Ovary (tissue), 7 donors: ENCODE measurements at regions not wholly inside any gene's neighbourhood (a gene's known extent, or its start where the extent isn't known, plus 50 kb on each side); places are given as distances from the start of the nearest gene placed in this dataset.

Source experiments
- DNase-seq, 5 donors: peaks; one replicate each; pipeline ENCODE4 v3.0.0-alpha.2; 2019 to 2020
- H3K27ac ChIP-seq, 2 donors: fragments of 200-600 bp; one replicate each; pipeline versions ENCODE4 v1.5.1 to v1.8.0; 2019 to 2022
- H3K27me3 ChIP-seq: fragments of 200-600 bp; one replicate; pipeline ENCODE4 v1.8.0; 2022
- H3K36me3 ChIP-seq: fragments of 200-600 bp; sonication (generic); one replicate; pipeline ENCODE4 v1.5.1; 2019
- H3K4me1 ChIP-seq: one replicate; pipeline ENCODE4 v1.8.1; 2013; ENCODE audit warnings: mild to moderate bottlenecking, moderate library complexity; ENCODE audit not compliant: insufficient read depth
- H3K4me3 ChIP-seq: fragments of 200-600 bp; sonication (generic); one replicate; pipeline ENCODE4 v1.5.1; 2017
- H3K9me3 ChIP-seq, 2 donors: fragments of 200-600 bp in 1 of 2; sonication (generic) in 1 of 2; one replicate each; pipeline versions ENCODE4 v1.5.1 to v1.8.1; 2013 to 2019; ENCODE audit warnings: mild to moderate bottlenecking in 1 of 2, moderate library complexity in 1 of 2
- CTCF ChIP-seq, 3 donors: fragments of 450-650 bp in 2 of 3; fragments of 200-600 bp in 1 of 3; IDR thresholded peaks; one replicate each; pipeline versions ENCODE4 v1.5.1 to v1.8.0; 2016 to 2022; ENCODE audit warnings: antibody characterized with exemption in 3 of 3, mild to moderate bottlenecking in 1 of 3
- EP300 ChIP-seq: sonication (generic); formaldehyde crosslinking; IDR thresholded peaks from one replicate; pipeline ENCODE4 v1.6.1; 2017; ENCODE audit warnings: antibody characterized with exemption
- POLR2A ChIP-seq: fragments of 450-650 bp; IDR thresholded peaks from one replicate; pipeline ENCODE4 v1.6.1; 2017; ENCODE audit warnings: antibody characterized with exemption, mild to moderate bottlenecking, moderate library complexity
- WGBS, 3 donors: extraction: QIAGEN DNeasy Blood & Tissue Kit in 1 of 3; methylation state at CpG; one replicate each; pipeline versions ENCODE4 v1.1.5 to v1.1.7; 2013 to 2017; 5-methylcytosine and 5-hydroxymethylcytosine counted together
- intact Hi-C, 4 donors: fragments of 100-400 bp; cut with DNase I; formaldehyde crosslinking; loops; one replicate each; pipeline versions ENCODE4 v1.11.0 to v1.15.1; 2022 to 2023
- donor health status: DM: no; HTN: no; CAD: no; lungs with moderate emphysema.
- donor health status: DM: no; HTN: no; CAD: no.
- donor health status: Bipolar disorder and iron deficiency.
- donor health status: DM: no; HTN: no; CAD: no.
- donor health status: DM: yes; HTN: yes; CAD: no.

GRCh38 chr2:75324141-75324540, 124.8 kb upstream of the TACR1 start:
- H3K27ac ChIP-seq = no peak overlapping the region
- 96 to 97% (median 96%) methylated on average over 2 of the region's 2 CpGs for WGBS, 3 donors
- intact Hi-C loops = no loop called here
- no peak for TF ChIP-seq CTCF (IDR thresholded peaks at IDR 0.05)
- no peak for TF ChIP-seq EP300
- no peak for TF ChIP-seq POLR2A
- H3K36me3 ChIP-seq = no peaks in the 10 kb centered on the region
- H3K9me3 ChIP-seq = no peaks in the 10 kb centered on the region
- DNase-seq = no peak
- no peaks in the 10 kb centered on the region for H3K4me1 ChIP-seq
- H3K27me3 ChIP-seq = no peaks in the 10 kb centered on the region
- no peak overlapping the region for H3K4me3 ChIP-seq

GRCh38 chr2:75321599-75321922, 122.2 kb upstream of the TACR1 start:
- WGBS, 3 donors = 24 to 33% (median 25%) methylated on average over 2 of the region's 2 CpGs
- Histone ChIP-seq H3K9me3 (no peaks in the 10 kb centered on the region), H3K27ac (no peak overlapping the region), H3K4me1 (no peaks in the 10 kb centered on the region), H3K27me3 (no peaks in the 10 kb centered on the region), H3K4me3 (no peak overlapping the region), H3K36me3 (no peaks in the 10 kb centered on the region)
- intact Hi-C loops = no loop called here
- DNase-seq = no peak
- TF ChIP-seq CTCF (IDR thresholded peaks at IDR 0.05) (no peak), EP300 (no peak), POLR2A (no peak)

GRCh38 chr2:75320898-75321598, 121.7 kb upstream of the TACR1 start:
- Histone ChIP-seq H3K9me3 (no peaks in the 10 kb centered on the region), H3K27ac (no peak overlapping the region), H3K4me3 (no peak overlapping the region), H3K27me3 (no peaks in the 10 kb centered on the region), H3K4me1 (no peaks in the 10 kb centered on the region), H3K36me3 (no peaks in the 10 kb centered on the region)
- 60 to 76% (median 70%) methylated on average over 4 of the region's 4 CpGs for WGBS, 3 donors
- intact Hi-C loops = no loop called here
- no peak for TF ChIP-seq EP300
- no peak for TF ChIP-seq CTCF (IDR thresholded peaks at IDR 0.05)
- no peak for TF ChIP-seq POLR2A
- no peak for DNase-seq

GRCh38 chr2:75319951-75320350, 120.6 kb upstream of the TACR1 start:
- H3K36me3 ChIP-seq = no peaks in the 10 kb centered on the region
- no peak overlapping the region for H3K27ac ChIP-seq
- 81 to 89% (median 85%) methylated on average over 2 of the region's 2 CpGs for WGBS, 3 donors
- intact Hi-C loops = no loop called here
- H3K4me3 ChIP-seq = no peak overlapping the region
- H3K9me3 ChIP-seq = no peaks in the 10 kb centered on the region
- TF ChIP-seq POLR2A (no peak), EP300 (no peak), CTCF (IDR thresholded peaks at IDR 0.05) (no peak)
- H3K27me3 ChIP-seq = no peaks in the 10 kb centered on the region
- H3K4me1 ChIP-seq = no peaks in the 10 kb centered on the region
- DNase-seq = no peak
